Hindlimb muscle (tissue), 1 donor: ENCODE measurements at regions not wholly inside any gene's neighbourhood (a gene's known extent, or its start where the extent isn't known, plus 50 kb on each side); places are given as distances from the start of the nearest gene placed in this dataset.
"Not testable (repeated sequence)": the region's sequence is repeated elsewhere in the genome, so short reads cannot be mapped to it uniquely, and the experiment has no call there.

ENCODE experiments used
- DNase-seq: peaks from one replicate; pipeline ENCODE4 v3.0.0-alpha.2; 2013

GRCh38 chr7:124322561-124322960 is 289.7 kb upstream of the TMEM229A start:
- DNase-seq = no peak

- DNase-seq = no peak
Measured at GRCh38 chr7:124318721-124319450, 286.0 kb upstream of the TMEM229A start.

GRCh38 chr7:124310934-124311390 is 278.1 kb upstream of the TMEM229A start:
- no peak for DNase-seq

- no peak for DNase-seq
Measured at GRCh38 chr7:124308384-124308783, 275.5 kb upstream of the TMEM229A start.

- DNase-seq = no peak
Measured at GRCh38 chr7:124295289-124295688, 262.4 kb upstream of the TMEM229A start.

GRCh38 chr7:124284937-124285336 is 252.1 kb upstream of the TMEM229A start:
- no peak for DNase-seq

GRCh38 chr7:124276005-124276622 is 243.2 kb upstream of the TMEM229A start:
- DNase-seq = no peak

- DNase-seq = no peak
Measured at GRCh38 chr7:124275411-124275810, 242.5 kb upstream of the TMEM229A start.

- no peak for DNase-seq
Measured at GRCh38 chr7:124269774-124270173, 236.9 kb upstream of the TMEM229A start.

GRCh38 chr7:124267154-124267553 is 234.3 kb upstream of the TMEM229A start:
- DNase-seq = no peak

- DNase-seq = no peak
Measured at GRCh38 chr7:124263232-124263827, 230.5 kb upstream of the TMEM229A start.

GRCh38 chr7:124261710-124262109 is 228.8 kb upstream of the TMEM229A start:
- DNase-seq = no peak

- no peak for DNase-seq
Measured at GRCh38 chr7:124257638-124258308, 224.9 kb upstream of the TMEM229A start.

- no peak for DNase-seq
Measured at GRCh38 chr7:124255041-124255655, 222.3 kb upstream of the TMEM229A start.

GRCh38 chr7:124254396-124254795 is 221.5 kb upstream of the TMEM229A start:
- DNase-seq = no peak

GRCh38 chr7:124251636-124252035 is 218.8 kb upstream of the TMEM229A start:
- DNase-seq = no peak

GRCh38 chr7:124250297-124251034 is 217.6 kb upstream of the TMEM229A start:
- no peak for DNase-seq

- DNase-seq = no peak
Measured at GRCh38 chr7:124247691-124248090, 214.8 kb upstream of the TMEM229A start.

GRCh38 chr7:124246262-124246863 is 213.5 kb upstream of the TMEM229A start:
- no peak for DNase-seq

- not testable (repeated sequence) for DNase-seq
Measured at GRCh38 chr7:124244469-124244868, 211.6 kb upstream of the TMEM229A start.

GRCh38 chr7:124219681-124220080 is 186.8 kb upstream of the TMEM229A start:
- no peak for DNase-seq

- no peak for DNase-seq
Measured at GRCh38 chr7:124208642-124209041, 175.8 kb upstream of the TMEM229A start.
